ENCODE measurements at regions not wholly inside any gene's neighbourhood (a gene's known extent, or its start where the extent isn't known, plus 50 kb on each side); places are given as distances from the start of the nearest gene placed in this dataset.

- TF ChIP-seq CREB1 (IDR thresholded peaks at IDR 0.05; ENCODE audit: low read depth) (no peak), FOXM1 (IDR thresholded peaks at IDR 0.05; ENCODE audit: borderline replicate concordance, low read depth) (no peak), NFIC (IDR thresholded peaks at IDR 0.05) (no peak), REST (IDR thresholded peaks at IDR 0.05; ENCODE audit: low read depth) (no peak), TEAD4 (IDR thresholded peaks at IDR 0.05) (no peak), EGR1 (IDR thresholded peaks at IDR 0.05) (no peak), YY1 (IDR thresholded peaks at IDR 0.05; ENCODE audit: low read depth) (no peak), ZBTB7A (IDR thresholded peaks at IDR 0.05; ENCODE audit: low read depth) (no peak), EP300 (IDR thresholded peaks at IDR 0.05; ENCODE audit: borderline replicate concordance) (no peak), CEBPB (IDR thresholded peaks at IDR 0.05) (no peak), USF1 (IDR thresholded peaks at IDR 0.05) (no peak), TCF12 (IDR thresholded peaks at IDR 0.05; ENCODE audit: low read depth) (no peak), TAF1 (IDR thresholded peaks at IDR 0.05; ENCODE audit: low read depth) (no peak), RAD21 (IDR thresholded peaks at IDR 0.05; ENCODE audit: low read depth) (no peak)
- TF ChIP-seq, protein P1, sequence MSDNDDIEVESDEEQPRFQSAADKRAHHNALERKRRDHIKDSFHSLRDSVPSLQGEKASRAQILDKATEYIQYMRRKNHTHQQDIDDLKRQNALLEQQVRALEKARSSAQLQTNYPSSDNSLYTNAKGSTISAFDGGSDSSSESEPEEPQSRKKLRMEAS (IDR thresholded peaks at IDR 0.05), result no peak
Observed at GRCh38 chr20:12083269-12083668, 165.6 kb downstream of the BTBD3 start.

DNA sequence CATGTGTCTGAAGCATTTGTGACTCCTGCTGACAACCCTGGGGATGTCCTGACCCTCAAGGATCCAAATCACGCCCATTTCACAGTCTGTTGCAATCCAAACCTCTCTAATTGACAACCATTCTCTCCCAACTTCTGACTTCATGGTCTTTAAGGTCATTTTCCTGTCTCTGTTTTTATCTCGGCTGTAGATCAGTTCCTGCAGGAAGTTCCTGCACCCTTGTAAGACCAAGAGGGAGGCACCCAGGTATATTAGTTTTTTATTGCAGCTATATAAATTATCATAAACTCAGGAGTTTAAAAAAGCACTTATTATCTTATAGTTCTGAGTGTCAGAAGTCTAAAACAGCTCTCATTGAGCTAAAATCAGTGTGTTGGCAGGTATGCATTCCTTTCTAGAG lies 166.8 kb downstream of the BTBD3 start:
- TF ChIP-seq RAD21 (IDR thresholded peaks at IDR 0.05; ENCODE audit: low read depth) (no peak), CEBPB (IDR thresholded peaks at IDR 0.05) (no peak), NFIC (IDR thresholded peaks at IDR 0.05) (no peak), ZBTB7A (IDR thresholded peaks at IDR 0.05; ENCODE audit: low read depth) (no peak), TCF12 (IDR thresholded peaks at IDR 0.05; ENCODE audit: low read depth) (no peak), FOXM1 (IDR thresholded peaks at IDR 0.05; ENCODE audit: borderline replicate concordance, low read depth) (no peak), EGR1 (IDR thresholded peaks at IDR 0.05) (no peak), YY1 (IDR thresholded peaks at IDR 0.05; ENCODE audit: low read depth) (no peak), CREB1 (IDR thresholded peaks at IDR 0.05; ENCODE audit: low read depth) (no peak), EP300 (IDR thresholded peaks at IDR 0.05; ENCODE audit: borderline replicate concordance) (no peak), REST (IDR thresholded peaks at IDR 0.05; ENCODE audit: low read depth) (no peak), TAF1 (IDR thresholded peaks at IDR 0.05; ENCODE audit: low read depth) (no peak), USF1 (IDR thresholded peaks at IDR 0.05) (no peak), TEAD4 (IDR thresholded peaks at IDR 0.05) (no peak)
- TF ChIP-seq, protein P1 (IDR thresholded peaks at IDR 0.05), result no peak

DNA sequence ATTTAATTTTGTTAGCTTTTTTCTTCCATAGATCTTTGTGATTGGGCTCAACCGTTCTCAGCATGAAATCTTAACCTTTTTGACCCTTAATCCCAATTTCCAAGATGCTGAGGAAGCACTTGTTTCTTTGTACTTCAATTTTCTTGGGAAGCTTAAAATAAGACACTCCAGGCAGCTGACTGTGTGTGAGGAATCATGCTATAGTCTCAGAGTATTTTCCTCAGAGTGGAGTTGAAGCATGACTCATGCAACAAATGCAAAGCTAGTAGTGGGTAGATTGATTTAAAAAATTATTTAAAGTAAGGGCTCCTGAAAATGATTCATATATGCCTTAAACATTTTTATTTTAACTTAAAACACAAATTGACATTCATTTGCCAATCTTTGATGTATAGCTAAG lies 168.7 kb downstream of the BTBD3 start:
- TF ChIP-seq, protein P1 (IDR thresholded peaks at IDR 0.05), result no peak
- TF ChIP-seq ZBTB7A (IDR thresholded peaks at IDR 0.05; ENCODE audit: low read depth), result no peak
- TF ChIP-seq CEBPB (IDR thresholded peaks at IDR 0.05), result no peak
- TF ChIP-seq RAD21 (IDR thresholded peaks at IDR 0.05; ENCODE audit: low read depth), result no peak
- no peak for TF ChIP-seq CREB1 (IDR thresholded peaks at IDR 0.05; ENCODE audit: low read depth)
- TF ChIP-seq REST (IDR thresholded peaks at IDR 0.05; ENCODE audit: low read depth), result no peak
- no peak for TF ChIP-seq USF1 (IDR thresholded peaks at IDR 0.05)
- TF ChIP-seq TCF12 (IDR thresholded peaks at IDR 0.05; ENCODE audit: low read depth), result no peak
- no peak for TF ChIP-seq YY1 (IDR thresholded peaks at IDR 0.05; ENCODE audit: low read depth)
- TF ChIP-seq TEAD4 (IDR thresholded peaks at IDR 0.05), result no peak
- no peak for TF ChIP-seq NFIC (IDR thresholded peaks at IDR 0.05)
- no peak for TF ChIP-seq EGR1 (IDR thresholded peaks at IDR 0.05)
- no peak for TF ChIP-seq TAF1 (IDR thresholded peaks at IDR 0.05; ENCODE audit: low read depth)
- no peak for TF ChIP-seq FOXM1 (IDR thresholded peaks at IDR 0.05; ENCODE audit: borderline replicate concordance, low read depth)
- TF ChIP-seq EP300 (IDR thresholded peaks at IDR 0.05; ENCODE audit: borderline replicate concordance), result no peak

Data from Ishikawa (cell line).